HG03045 (cell line): ENCODE measurements at regions not wholly inside any gene's neighbourhood (a gene's known extent, or its start where the extent isn't known, plus 50 kb on each side); places are given as distances from the start of the nearest gene placed in this dataset.

ENCODE experiments used
- ATAC-seq: cut with Tn5 transposase; IDR thresholded peaks from one replicate; pipeline ENCODE4 v1.9.1; 2021; ENCODE audit warnings: mild to moderate bottlenecking, moderate library complexity; ENCODE audit not compliant: unreplicated experiment

- peak; percentile 88 for ATAC-seq
These were observed 241.3 kb upstream of the ZFHX3 start for GRCh38 chr16:73289232-73289631.

DNA sequence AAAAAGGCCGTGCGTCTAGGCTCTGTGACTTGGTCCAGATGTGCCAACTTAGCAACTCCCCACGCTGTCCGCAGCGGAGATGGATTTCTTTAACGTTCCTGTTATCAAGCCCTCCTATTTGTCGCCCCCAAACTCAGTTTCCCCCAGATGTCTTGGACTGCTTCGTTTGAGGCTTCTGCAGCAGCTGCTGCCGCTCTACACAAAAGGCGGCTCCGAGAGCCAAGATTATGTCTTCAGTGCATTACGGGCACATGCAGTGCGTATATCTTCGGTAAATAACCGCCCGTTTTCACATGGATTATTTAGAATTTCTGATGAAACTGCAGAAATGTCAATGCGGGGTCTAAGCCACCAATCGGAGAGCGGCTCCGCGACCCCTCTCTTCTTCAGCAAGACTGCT lies 240.6 kb upstream of the ZFHX3 start:
- ATAC-seq, result no peak

DNA sequence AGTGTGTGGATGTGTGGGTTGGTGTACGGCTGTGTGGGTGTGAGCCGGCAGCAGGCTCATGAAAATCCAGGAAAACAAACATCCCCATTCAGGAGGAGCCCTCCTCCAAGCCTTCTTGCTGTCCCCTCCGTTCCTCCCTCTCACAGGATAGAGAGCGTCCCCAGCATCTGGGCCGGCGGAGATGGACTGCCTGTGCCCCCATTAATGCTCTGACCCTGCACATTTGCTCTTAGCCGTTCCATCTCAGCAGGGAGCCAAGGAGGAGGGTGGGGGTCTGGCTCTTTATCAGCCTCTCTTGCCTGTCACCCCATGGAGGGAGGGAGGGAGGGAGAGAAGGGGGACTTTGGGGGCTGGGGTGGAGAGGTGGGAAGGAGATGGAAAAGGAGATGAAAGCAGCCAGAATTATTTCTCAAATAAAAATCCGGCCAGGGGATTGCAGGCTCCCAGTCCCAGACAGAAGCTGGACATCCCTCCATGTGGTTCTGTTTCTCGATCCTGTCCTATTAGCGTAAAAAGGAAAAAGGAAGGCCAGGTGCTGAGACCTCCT lies 240.0 kb upstream of the ZFHX3 start:
- no peak for ATAC-seq

GRCh38 chr16:73286346-73287267 lies 238.7 kb upstream of the ZFHX3 start:
- no peak for ATAC-seq

DNA sequence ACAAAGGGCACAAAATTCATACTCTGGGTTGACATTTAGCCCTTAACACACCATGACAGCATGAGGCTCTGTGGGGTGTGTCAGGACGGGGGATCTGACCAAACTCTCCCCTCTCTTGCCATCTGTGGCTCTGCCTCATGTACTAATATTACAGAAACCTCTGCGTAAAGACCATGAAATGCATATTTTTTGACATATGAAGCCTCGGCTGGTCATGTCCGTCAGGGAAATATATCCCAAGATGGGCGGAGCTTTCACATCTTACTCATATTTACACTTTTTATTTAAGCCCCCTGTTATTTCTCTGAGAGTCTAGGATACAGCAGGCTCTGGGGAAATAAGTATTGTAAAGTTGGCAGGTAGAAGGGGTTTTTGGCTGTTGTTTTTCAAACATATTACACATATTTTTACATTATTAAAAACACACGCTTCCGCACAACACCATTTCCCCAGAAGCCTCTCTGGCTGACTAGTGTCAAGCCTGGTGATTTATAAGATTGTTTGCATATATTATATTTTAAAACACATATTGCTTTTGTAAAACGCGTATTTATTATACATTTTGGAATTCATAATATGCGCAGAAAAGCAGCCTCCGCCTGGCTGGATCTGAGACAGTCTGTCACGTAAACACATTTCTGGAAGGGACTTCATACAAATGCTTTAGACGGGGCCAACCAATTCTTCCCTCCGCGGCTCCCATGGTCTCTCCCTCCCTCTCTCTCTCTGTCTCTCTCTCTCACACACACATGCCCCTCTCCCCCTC lies 237.7 kb upstream of the ZFHX3 start:
- no peak for ATAC-seq

DNA sequence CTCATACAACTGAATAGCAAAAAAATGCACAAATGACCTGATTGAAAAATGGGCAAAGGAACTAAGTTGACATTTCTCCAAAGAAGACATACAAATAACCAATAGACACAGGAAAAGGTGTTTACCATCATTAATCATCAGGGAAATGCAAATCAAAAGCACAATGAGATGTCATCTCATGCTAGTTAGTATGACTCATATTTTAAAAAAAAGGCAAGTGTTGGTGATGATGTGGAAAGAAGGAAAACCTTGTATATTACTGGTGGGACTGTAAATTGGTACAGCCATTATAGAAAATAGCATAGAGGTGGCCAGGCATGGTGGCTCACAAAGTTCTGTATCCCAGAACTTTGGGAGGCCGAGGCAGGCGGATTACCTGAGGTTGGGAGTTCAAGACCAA lies 232.5 kb upstream of the ZFHX3 start:
- no peak for ATAC-seq

- ATAC-seq, result no peak
These were observed 231.5 kb upstream of the ZFHX3 start for GRCh38 chr16:73279451-73279850.

DNA sequence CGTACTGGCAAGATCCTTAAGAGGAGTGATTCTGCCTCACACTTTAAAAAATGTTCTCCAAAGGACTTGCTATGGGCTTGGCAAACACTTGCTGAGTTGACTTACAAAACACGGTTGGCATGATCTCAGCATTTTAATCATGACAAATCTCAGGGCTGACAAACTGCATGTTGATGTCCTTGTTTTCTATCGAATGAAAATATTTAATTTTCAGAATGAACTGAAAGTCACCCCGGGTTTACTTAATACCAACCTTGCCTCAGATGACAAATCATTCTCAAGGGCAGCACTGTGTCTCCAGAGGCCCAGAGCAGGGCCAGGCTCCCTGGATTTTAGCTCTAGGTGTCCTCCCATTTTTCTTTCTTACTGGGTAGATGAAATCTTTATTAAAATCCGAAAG lies 229.1 kb upstream of the ZFHX3 start:
- ATAC-seq, result no peak

DNA sequence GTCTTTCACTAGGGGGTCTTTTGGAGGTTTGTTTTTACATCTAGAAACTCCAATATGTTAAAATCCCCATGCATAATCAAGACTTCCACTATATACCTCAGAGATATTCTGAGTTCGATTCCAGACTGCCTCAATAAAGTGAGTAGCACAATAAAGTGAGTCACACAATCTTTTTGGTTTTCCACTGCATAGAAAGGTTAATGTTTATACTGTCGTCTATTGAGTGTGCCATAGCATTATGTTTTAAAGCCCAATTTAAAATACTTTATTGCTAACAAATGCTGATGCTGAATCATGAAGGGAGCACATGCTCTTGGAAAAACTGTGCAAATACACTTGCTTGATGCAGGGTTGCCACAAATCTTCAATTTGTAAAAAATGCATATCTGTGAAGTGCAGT lies 227.5 kb upstream of the ZFHX3 start:
- ATAC-seq, result no peak

DNA sequence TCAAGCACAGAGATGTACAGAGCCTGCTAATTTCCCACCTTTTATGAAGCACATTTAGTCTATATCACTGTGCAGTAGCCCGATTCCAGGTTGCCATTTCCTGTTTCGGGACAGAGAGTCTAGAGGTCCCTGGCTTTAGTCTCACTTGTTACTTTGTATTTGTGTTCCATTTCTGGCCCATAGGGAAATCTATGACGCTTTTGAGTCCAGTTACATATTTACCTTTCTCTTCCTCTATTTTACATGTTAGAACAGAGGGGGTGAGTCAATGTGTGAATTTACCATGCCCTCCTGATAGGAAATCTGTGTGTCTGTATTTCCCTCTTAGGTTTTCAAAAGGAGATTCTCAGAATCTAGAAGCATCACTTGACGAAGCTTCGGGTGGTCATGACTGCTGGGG lies 227.1 kb upstream of the ZFHX3 start:
- ATAC-seq, result no peak

- ATAC-seq, result no peak
These were observed 226.2 kb upstream of the ZFHX3 start for GRCh38 chr16:73274140-73274539.

- no peak for ATAC-seq
These were observed 220.6 kb upstream of the ZFHX3 start for GRCh38 chr16:73268366-73268993.

GRCh38 chr16:73265935-73266334 lies 218.0 kb upstream of the ZFHX3 start:
- ATAC-seq, result no peak

DNA sequence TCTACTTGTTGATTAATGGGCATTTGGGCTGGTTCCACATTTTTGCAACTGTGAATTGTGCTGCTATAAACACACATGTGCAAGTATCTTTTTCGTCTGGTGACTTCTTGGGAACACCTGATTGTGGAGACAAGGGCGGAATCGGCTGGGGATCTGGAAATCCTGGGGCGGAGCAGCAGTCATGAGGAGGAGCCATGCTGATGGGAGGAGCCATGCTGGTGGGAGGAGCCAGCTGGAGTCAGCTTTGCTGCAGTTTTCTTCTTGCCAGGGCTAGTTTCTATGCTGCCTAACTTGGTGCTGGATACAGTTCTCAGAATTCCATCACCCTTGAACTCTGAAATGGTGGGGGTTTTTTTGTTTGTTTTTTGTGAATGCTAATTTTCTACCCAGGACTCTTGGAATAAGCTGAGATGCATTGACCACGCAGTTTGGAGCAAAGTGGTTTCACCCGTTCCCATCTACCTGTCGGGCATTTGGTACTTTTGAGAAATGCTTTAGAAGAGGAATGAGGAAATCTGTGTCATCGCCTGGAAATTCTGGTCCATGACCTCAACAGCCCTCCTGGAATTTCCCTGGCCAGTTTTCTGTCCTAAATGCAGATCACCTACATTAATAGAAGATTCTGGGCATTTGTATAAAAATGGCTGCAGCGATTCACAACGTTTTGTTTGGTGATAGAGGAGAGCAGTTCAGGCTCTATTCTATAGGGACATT lies 217.4 kb upstream of the ZFHX3 start:
- no peak for ATAC-seq

- ATAC-seq, result no peak
These were observed 215.0 kb upstream of the ZFHX3 start for GRCh38 chr16:73262931-73263330.

GRCh38 chr16:73255031-73255430 lies 207.1 kb upstream of the ZFHX3 start:
- no peak for ATAC-seq

GRCh38 chr16:73253922-73254480 lies 206.1 kb upstream of the ZFHX3 start:
- no peak for ATAC-seq

- no peak for ATAC-seq
These were observed 204.5 kb upstream of the ZFHX3 start for GRCh38 chr16:73252446-73252845.

GRCh38 chr16:73251608-73252007 lies 203.7 kb upstream of the ZFHX3 start:
- no peak for ATAC-seq

GRCh38 chr16:73248316-73248715 lies 200.4 kb upstream of the ZFHX3 start:
- ATAC-seq, result no peak
